WTC11 (cell line): ENCODE measurements at regions not wholly inside any gene's neighbourhood (a gene's known extent, or its start where the extent isn't known, plus 50 kb on each side); places are given as distances from the start of the nearest gene placed in this dataset.

ENCODE experiments used
- TEAD1 ChIP-seq: sonication (generic); formaldehyde crosslinking; IDR thresholded peaks from 2 replicates; pipeline ENCODE4 v1.8.0; 2022; ENCODE audit warnings: mild to moderate bottlenecking, missing genetic modification reagents
- ZNF512 ChIP-seq: sonication (generic); formaldehyde crosslinking; IDR thresholded peaks from 2 replicates; pipeline ENCODE4 v1.8.1; 2022; ENCODE audit warnings: missing genetic modification reagents, borderline replicate concordance
- TF ChIP-seq, protein P1 (sequence below): fragments of 250-450 bp; sonication (Bioruptor Pico); IDR thresholded peaks from 2 replicates; pipeline ENCODE4 v2.1.2; 2022; ENCODE audit warnings: mild to moderate bottlenecking, moderate library complexity

- no peak for TF ChIP-seq ZNF512 (CRISPR knock-in tag)
- TF ChIP-seq TEAD1 (CRISPR knock-in tag): no peak
- TF ChIP-seq, protein P1, sequence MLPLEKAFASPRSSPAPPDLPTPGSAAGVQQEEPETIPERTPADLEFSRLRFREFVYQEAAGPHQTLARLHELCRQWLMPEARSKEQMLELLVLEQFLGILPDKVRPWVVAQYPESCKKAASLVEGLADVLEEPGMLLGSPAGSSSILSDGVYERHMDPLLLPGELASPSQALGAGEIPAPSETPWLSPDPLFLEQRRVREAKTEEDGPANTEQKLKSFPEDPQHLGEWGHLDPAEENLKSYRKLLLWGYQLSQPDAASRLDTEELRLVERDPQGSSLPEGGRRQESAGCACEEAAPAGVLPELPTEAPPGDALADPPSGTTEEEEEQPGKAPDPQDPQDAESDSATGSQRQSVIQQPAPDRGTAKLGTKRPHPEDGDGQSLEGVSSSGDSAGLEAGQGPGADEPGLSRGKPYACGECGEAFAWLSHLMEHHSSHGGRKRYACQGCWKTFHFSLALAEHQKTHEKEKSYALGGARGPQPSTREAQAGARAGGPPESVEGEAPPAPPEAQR (CRISPR knock-in tag): no peak
These were observed 288.6 kb upstream of the LDB2 start for GRCh38 chr4:17187003-17187402.
